G401 (cell line): ENCODE measurements at regions not wholly inside any gene's neighbourhood (a gene's known extent, or its start where the extent isn't known, plus 50 kb on each side); places are given as distances from the start of the nearest gene placed in this dataset.

Source experiments
- DNase-seq: peaks from one replicate; pipeline ENCODE4 v3.0.0-alpha.2; 2015; ENCODE audit warnings: low spot score
- in situ Hi-C: cut with HindIII; loops from 2 replicates; pipeline ENCODE4 v1.10.0; 2016; ENCODE audit warnings: low sequenced_read_pairs, mixed read lengths

GRCh38 chr15:66896611-66897010 is 168.8 kb upstream of the SMAD3 start:
- in situ Hi-C loops = no loop called here
- DNase-seq = no peak

GRCh38 chr15:66897416-66897815 is 168.0 kb upstream of the SMAD3 start:
- DNase-seq = no peak
- in situ Hi-C loops = no loop called here

- DNase-seq = no peak
- in situ Hi-C loops = no loop called here
Measured at GRCh38 chr15:66897971-66898370, 167.4 kb upstream of the SMAD3 start.

GRCh38 chr15:66898656-66899386 is 166.6 kb upstream of the SMAD3 start:
- in situ Hi-C loops = no loop called here
- DNase-seq = no peak

GRCh38 chr15:66899555-66900350 is 165.6 kb upstream of the SMAD3 start:
- no peak for DNase-seq
- in situ Hi-C loops = no loop called here

GRCh38 chr15:66900586-66901310 is 164.7 kb upstream of the SMAD3 start:
- DNase-seq = no peak
- in situ Hi-C loops = no loop called here

GRCh38 chr15:66901336-66902100 is 163.9 kb upstream of the SMAD3 start:
- peak; percentile 23 for DNase-seq
- in situ Hi-C loops = no loop called here

- no peak for DNase-seq
- in situ Hi-C loops = no loop called here
Measured at GRCh38 chr15:66905185-66905584, 160.2 kb upstream of the SMAD3 start.

GRCh38 chr15:66905954-66906353 is 159.4 kb upstream of the SMAD3 start:
- in situ Hi-C loops = no loop called here
- DNase-seq = peak; percentile 35

- no peak for DNase-seq
- in situ Hi-C loops = no loop called here
Measured at GRCh38 chr15:66906668-66907614, 158.5 kb upstream of the SMAD3 start.

- peak; percentile 22 for DNase-seq
- in situ Hi-C loops = no loop called here
Measured at GRCh38 chr15:66907826-66908743, 157.3 kb upstream of the SMAD3 start.

- in situ Hi-C loops = no loop called here
- no peak for DNase-seq
Measured at GRCh38 chr15:66908744-66909095, 156.7 kb upstream of the SMAD3 start.

- DNase-seq = no peak
- in situ Hi-C loops = no loop called here
Measured at GRCh38 chr15:66909381-66909890, 156.0 kb upstream of the SMAD3 start.

GRCh38 chr15:66911131-66911700 is 154.2 kb upstream of the SMAD3 start:
- in situ Hi-C loops = no loop called here
- no peak for DNase-seq

GRCh38 chr15:66912001-66912400 is 153.4 kb upstream of the SMAD3 start:
- in situ Hi-C loops = no loop called here
- no peak for DNase-seq

- in situ Hi-C loops = no loop called here
Measured at GRCh38 chr15:66912441-66912840, 153.0 kb upstream of the SMAD3 start.

GRCh38 chr15:66917904-66918448 is 147.4 kb upstream of the SMAD3 start:
- in situ Hi-C loops = no loop called here
- DNase-seq = no peak

More at GRCh38 chr15:66912441-66912840, 153.0 kb upstream of the SMAD3 start:
- no peak for DNase-seq
